ENCODE measurements at regions not wholly inside any gene's neighbourhood (a gene's known extent, or its start where the extent isn't known, plus 50 kb on each side); places are given as distances from the start of the nearest gene placed in this dataset.

GRCh38 chr2:76295762-76296161 is 585.0 kb upstream of the GCFC2 start:
- H3K79me2 ChIP-seq (ENCODE audit: low read length) = no peaks in the 10 kb centered on the region
- no peak overlapping the region for H3K4me2 ChIP-seq (ENCODE audit: low read length)
- H3K4me1 ChIP-seq (ENCODE audit: insufficient read depth, low read length) = no peaks in the 10 kb centered on the region
- ChIA-PET CTCF (no interaction called here), POLR2A (ENCODE audit: unreplicated experiment) (no interaction called here)
- H4K20me1 ChIP-seq (ENCODE audit: low read length) = no peaks in the 10 kb centered on the region
- no peaks in the 10 kb centered on the region for H3F3A ChIP-seq (ENCODE audit: low read length, unreplicated experiment)
- no peaks in the 10 kb centered on the region for H3K27me3 ChIP-seq (ENCODE audit: low read length)
- H3K9ac ChIP-seq (ENCODE audit: low read length) = no peak overlapping the region
- DNase-seq = no peak
- no peaks in the 10 kb centered on the region for H3K9me3 ChIP-seq (ENCODE audit: low read length)
- intact Hi-C loops (cut with micrococcal nuclease) = no loop called here
- ATAC-seq = no peak
- no peak overlapping the region for H3K27ac ChIP-seq (ENCODE audit: low read length)
- TF ChIP-seq EZH2phosphoT487 (IDR thresholded peaks at IDR 0.05; ENCODE audit: borderline replicate concordance, low read length) (no peak), EZH2 (IDR thresholded peaks at IDR 0.05; ENCODE audit: low read length, unreplicated experiment) (no peak), CTCF (conservative IDR thresholded peaks at IDR 0.05; ENCODE audit: low read depth, low read length) (no peak)
- H3K36me3 ChIP-seq (ENCODE audit: low read depth, low read length) = no peaks in the 10 kb centered on the region
- no peak overlapping the region for H3K4me3 ChIP-seq (ENCODE audit: low read length)
- BruUV-seq (replicated peaks) = no TSS peak
- H2AFZ ChIP-seq (ENCODE audit: low read length) = no peak overlapping the region
- no peaks in the 10 kb centered on the region for H3K9me2 ChIP-seq (replicated peaks; ENCODE audit: low read length)

GRCh38 chr2:76288598-76288997 is 577.9 kb upstream of the GCFC2 start:
- TF ChIP-seq EZH2phosphoT487 (IDR thresholded peaks at IDR 0.05; ENCODE audit: borderline replicate concordance, low read length) = no peak
- no peak for TF ChIP-seq EZH2 (IDR thresholded peaks at IDR 0.05; ENCODE audit: low read length, unreplicated experiment)
- TF ChIP-seq CTCF (conservative IDR thresholded peaks at IDR 0.05; ENCODE audit: low read depth, low read length) = no peak
- H3K9ac ChIP-seq (ENCODE audit: low read length) = no peak overlapping the region

GRCh38 chr2:76288146-76288545 is 577.4 kb upstream of the GCFC2 start:
- no peaks in the 10 kb centered on the region for H3K36me3 ChIP-seq (ENCODE audit: low read depth, low read length)
- H2AFZ ChIP-seq (ENCODE audit: low read length) = no peak overlapping the region
- POLR2A ChIA-PET (ENCODE audit: unreplicated experiment) = no interaction called here
- H3K9me3 ChIP-seq (ENCODE audit: low read length) = no peaks in the 10 kb centered on the region
- no peaks in the 10 kb centered on the region for H3F3A ChIP-seq (ENCODE audit: low read length, unreplicated experiment)
- H3K4me2 ChIP-seq (ENCODE audit: low read length) = no peak overlapping the region
- no peak overlapping the region for H3K27ac ChIP-seq (ENCODE audit: low read length)
- no peaks in the 10 kb centered on the region for H3K9me2 ChIP-seq (replicated peaks; ENCODE audit: low read length)
- no peak overlapping the region for H3K4me3 ChIP-seq (ENCODE audit: low read length)
- H3K79me2 ChIP-seq (ENCODE audit: low read length) = no peaks in the 10 kb centered on the region
- no TSS peak for BruUV-seq (replicated peaks)
- no peaks in the 10 kb centered on the region for H3K4me1 ChIP-seq (ENCODE audit: insufficient read depth, low read length)
- no peaks in the 10 kb centered on the region for H3K27me3 ChIP-seq (ENCODE audit: low read length)
- ATAC-seq = no peak
- TF ChIP-seq EZH2phosphoT487 (IDR thresholded peaks at IDR 0.05; ENCODE audit: borderline replicate concordance, low read length) = no peak
- no peak for DNase-seq
- intact Hi-C loops (cut with micrococcal nuclease) = no loop called here
- CTCF ChIA-PET = no interaction called here
- H3K9ac ChIP-seq (ENCODE audit: low read length) = no peak overlapping the region
- no peaks in the 10 kb centered on the region for H4K20me1 ChIP-seq (ENCODE audit: low read length)

More at GRCh38 chr2:76288598-76288997, 577.9 kb upstream of the GCFC2 start:
- Histone ChIP-seq H3F3A (ENCODE audit: low read length, unreplicated experiment) (no peaks in the 10 kb centered on the region), H2AFZ (ENCODE audit: low read length) (no peak overlapping the region), H3K9me3 (ENCODE audit: low read length) (no peaks in the 10 kb centered on the region), H3K4me2 (ENCODE audit: low read length) (no peak overlapping the region), H3K27me3 (ENCODE audit: low read length) (no peaks in the 10 kb centered on the region), H3K27ac (ENCODE audit: low read length) (no peak overlapping the region), H3K4me1 (ENCODE audit: insufficient read depth, low read length) (no peaks in the 10 kb centered on the region), H4K20me1 (ENCODE audit: low read length) (no peaks in the 10 kb centered on the region), H3K79me2 (ENCODE audit: low read length) (no peaks in the 10 kb centered on the region), H3K9me2 (replicated peaks; ENCODE audit: low read length) (no peaks in the 10 kb centered on the region), H3K36me3 (ENCODE audit: low read depth, low read length) (no peaks in the 10 kb centered on the region), H3K4me3 (ENCODE audit: low read length) (no peak overlapping the region)
- DNase-seq (no peak), ATAC-seq (no peak)
- POLR2A ChIA-PET (ENCODE audit: unreplicated experiment) = no interaction called here
- CTCF ChIA-PET = no interaction called here
- BruUV-seq (replicated peaks) = no TSS peak
- intact Hi-C loops (cut with micrococcal nuclease) = no loop called here
